OCI-LY1 (cell line): ENCODE measurements at regions not wholly inside any gene's neighbourhood (a gene's known extent, or its start where the extent isn't known, plus 50 kb on each side); places are given as distances from the start of the nearest gene placed in this dataset.

Source experiments
- H2AFZ ChIP-seq: fragments of 200-600 bp; sonication (generic), shearing (Covaris generic); 2 replicates; pipeline ENCODE4 v1.6.0; 2014; ENCODE audit warnings: antibody characterized with exemption, mild to moderate bottlenecking, low read length
- H3F3A ChIP-seq: fragments of 200-600 bp; sonication (generic), shearing (Covaris generic); 2 replicates; pipeline ENCODE4 v1.6.0; 2014; ENCODE audit warnings: mild to moderate bottlenecking, antibody characterized with exemption, low read length, moderate library complexity; ENCODE audit not compliant: insufficient read depth
- H3K27ac ChIP-seq: fragments of 200-600 bp; sonication (generic); 2 replicates; pipeline ENCODE4 v1.5.1; 2014; ENCODE audit warnings: low read length, mixed run types, mild to moderate bottlenecking, low read depth; ENCODE audit not compliant: poor library complexity, severe bottlenecking
- H3K27me3 ChIP-seq: fragments of 200-600 bp; sonication (generic); 2 replicates; pipeline ENCODE4 v1.6.0; 2014; ENCODE audit warnings: antibody characterized with exemption, mild to moderate bottlenecking, low read length, moderate library complexity; ENCODE audit not compliant: insufficient read depth
- H3K36me3 ChIP-seq: fragments of 200-600 bp; sonication (generic); 2 replicates; pipeline ENCODE4 v1.6.1; 2014; ENCODE audit warnings: mild to moderate bottlenecking, antibody characterized with exemption, low read length, moderate library complexity, mixed read lengths; ENCODE audit not compliant: insufficient read depth
- H3K4me1 ChIP-seq: fragments of 200-600 bp; sonication (generic); 2 replicates; pipeline ENCODE4 v1.5.1; 2014; ENCODE audit warnings: mild to moderate bottlenecking, low read length, moderate library complexity; ENCODE audit not compliant: insufficient read depth, severe bottlenecking
- H3K4me2 ChIP-seq: fragments of 200-600 bp; sonication (generic), shearing (Covaris generic); 2 replicates; pipeline ENCODE4 v1.6.1; 2014; ENCODE audit warnings: low read length
- H3K4me3 ChIP-seq: fragments of 200-600 bp; sonication (generic); 2 replicates; pipeline ENCODE4 v1.5.1; 2014; ENCODE audit warnings: low read length, low read depth, mild to moderate bottlenecking, mixed read lengths; ENCODE audit not compliant: poor library complexity, severe bottlenecking
- H3K79me2 ChIP-seq: fragments of 200-600 bp; shearing (Covaris generic); 2 replicates; pipeline ENCODE4 v1.6.1; 2016; ENCODE audit warnings: mixed run types, low read length, mixed read lengths; ENCODE audit not compliant: insufficient read depth
- H3K9ac ChIP-seq: fragments of 200-600 bp; sonication (generic), shearing (Covaris generic); 2 replicates; pipeline ENCODE4 v1.6.1; 2014; ENCODE audit warnings: mild to moderate bottlenecking, low read length, mixed read lengths
- H3K9me2 ChIP-seq: fragments of 200-600 bp; sonication (generic), shearing (Covaris generic); 2 replicates; pipeline ENCODE4 v1.6.1; 2014; ENCODE audit warnings: low read depth, mild to moderate bottlenecking, low read length, mixed read lengths
- H3K9me3 ChIP-seq: fragments of 200-600 bp; shearing (Covaris generic); 2 replicates; pipeline ENCODE4 v1.6.1; 2014; ENCODE audit warnings: low read length, mixed read lengths
- H4K20me1 ChIP-seq: fragments of 200-600 bp; sonication (generic), shearing (Covaris generic); 2 replicates; pipeline ENCODE4 v1.6.0; 2016; ENCODE audit warnings: mild to moderate bottlenecking, low read length; ENCODE audit not compliant: insufficient read depth
- CTCF ChIP-seq: fragments of 200-600 bp; sonication (generic), shearing (Covaris generic); IDR thresholded peaks from 2 replicates; pipeline ENCODE4 v1.5.1; 2017; ENCODE audit warnings: mild to moderate bottlenecking, antibody characterized with exemption, low read length, moderate library complexity, mixed read lengths
- EZH2 ChIP-seq: fragments of 200-600 bp; sonication (generic), shearing (Covaris generic); IDR thresholded peaks from 2 replicates; pipeline ENCODE4 v1.8.0; 2017; ENCODE audit warnings: borderline replicate concordance, mixed run types, mild to moderate bottlenecking, antibody characterized with exemption, low read length, moderate library complexity, mixed read lengths

GRCh38 chr1:190949939-190950338 lies 472.3 kb upstream of the BRINP3 start:
- no peak overlapping the region for H3K27ac ChIP-seq
- TF ChIP-seq EZH2 = no peak
- no peak for TF ChIP-seq CTCF

GRCh38 chr1:190957565-190957964 lies 479.9 kb upstream of the BRINP3 start:
- no peak overlapping the region for H2AFZ ChIP-seq
- H3K9me2 ChIP-seq = no peaks in the 10 kb centered on the region
- H3K36me3 ChIP-seq = no peaks in the 10 kb centered on the region
- H3K4me1 ChIP-seq = no peaks in the 10 kb centered on the region
- no peaks in the 10 kb centered on the region for H3F3A ChIP-seq
- no peaks in the 10 kb centered on the region for H4K20me1 ChIP-seq
- no peak for TF ChIP-seq EZH2
- TF ChIP-seq CTCF = no peak
- H3K79me2 ChIP-seq = no peaks in the 10 kb centered on the region
- no peaks in the 10 kb centered on the region for H3K9me3 ChIP-seq
- no peaks in the 10 kb centered on the region for H3K27me3 ChIP-seq
- no peak overlapping the region for H3K4me3 ChIP-seq
- no peak overlapping the region for H3K4me2 ChIP-seq
- H3K9ac ChIP-seq = no peak overlapping the region
- H3K27ac ChIP-seq = no peak overlapping the region

More at GRCh38 chr1:190949939-190950338, 472.3 kb upstream of the BRINP3 start:
- H4K20me1 ChIP-seq = no peaks in the 10 kb centered on the region
- H3F3A ChIP-seq = no peaks in the 10 kb centered on the region
- H2AFZ ChIP-seq = no peak overlapping the region
- no peak overlapping the region for H3K4me3 ChIP-seq
- no peak overlapping the region for H3K4me2 ChIP-seq
- H3K9me2 ChIP-seq = no peaks in the 10 kb centered on the region
- H3K9ac ChIP-seq = no peak overlapping the region
- H3K79me2 ChIP-seq = no peaks in the 10 kb centered on the region
- H3K4me1 ChIP-seq = no peaks in the 10 kb centered on the region
- no peaks in the 10 kb centered on the region for H3K36me3 ChIP-seq
- H3K27me3 ChIP-seq = no peaks in the 10 kb centered on the region
- H3K9me3 ChIP-seq = no peaks in the 10 kb centered on the region

GRCh38 chr1:190963321-190963720 lies 485.7 kb upstream of the BRINP3 start:
- Histone ChIP-seq H3K4me2 (no peak overlapping the region), H3F3A (no peaks in the 10 kb centered on the region), H3K9me3 (no peaks in the 10 kb centered on the region), H3K4me3 (no peak overlapping the region), H3K27ac (no peak overlapping the region), H3K9ac (no peak overlapping the region), H3K79me2 (no peaks in the 10 kb centered on the region), H3K27me3 (no peaks in the 10 kb centered on the region), H3K36me3 (no peaks in the 10 kb centered on the region), H2AFZ (no peak overlapping the region), H3K4me1 (no peaks in the 10 kb centered on the region), H4K20me1 (no peaks in the 10 kb centered on the region), H3K9me2 (no peaks in the 10 kb centered on the region)
- TF ChIP-seq EZH2 (no peak), CTCF (no peak)
